ENCODE measurements at regions not wholly inside any gene's neighbourhood (a gene's known extent, or its start where the extent isn't known, plus 50 kb on each side); places are given as distances from the start of the nearest gene placed in this dataset.

GRCh38 chr4:129167640-129168260 lies 71.8 kb downstream of the C4orf33 start:
- Histone ChIP-seq H3K27me3 (no peaks in the 10 kb centered on the region), H3K9me3 (no peaks in the 10 kb centered on the region), H3K27ac (no peak overlapping the region), H3K4me3 (no peak overlapping the region), H3K4me1 (no peaks in the 10 kb centered on the region), H3K36me3 (no peaks in the 10 kb centered on the region)
- DNase-seq (no peak), ATAC-seq (peak in 2 of 4 donors; percentile 25 to 33)
- intact Hi-C loops (cut with DNase I) = no loop called here
- TF ChIP-seq POLR2A (IDR thresholded peaks at IDR 0.05) (no peak), CTCF (IDR thresholded peaks at IDR 0.05) (peak in 2 of 4 donors; percentile 6 to 7)
- WGBS (ENCODE audit: insufficient coverage, low coverage, low lambda C conversion rate, missing lambda C conversion rate) = 34% methylated on average over 12 of the region's 13 CpGs

GRCh38 chr4:129172181-129172580 lies 76.2 kb downstream of the C4orf33 start:
- intact Hi-C loops (cut with DNase I) = no loop called here
- no peaks in the 10 kb centered on the region for H3K27me3 ChIP-seq
- no peak for ATAC-seq
- no peak for TF ChIP-seq CTCF (IDR thresholded peaks at IDR 0.05)
- H3K9me3 ChIP-seq = no peaks in the 10 kb centered on the region
- H3K36me3 ChIP-seq = no peaks in the 10 kb centered on the region
- H3K4me3 ChIP-seq = no peak overlapping the region
- no peak overlapping the region for H3K27ac ChIP-seq
- DNase-seq = no peak
- no peaks in the 10 kb centered on the region for H3K4me1 ChIP-seq

GRCh38 chr4:129176864-129177263 lies 80.9 kb downstream of the C4orf33 start:
- no peak overlapping the region for H3K4me3 ChIP-seq
- TF ChIP-seq POLR2A (IDR thresholded peaks at IDR 0.05) (no peak), CTCF (IDR thresholded peaks at IDR 0.05) (no peak)
- H3K36me3 ChIP-seq = no peaks in the 10 kb centered on the region
- DNase-seq = no peak
- 100% methylated on average over 1 of the region's 1 CpG for WGBS (ENCODE audit: insufficient coverage, low coverage, low lambda C conversion rate, missing lambda C conversion rate)
- no peaks in the 10 kb centered on the region for H3K4me1 ChIP-seq
- intact Hi-C loops (cut with DNase I) = no loop called here
- ATAC-seq = no peak
- no peak overlapping the region for H3K27ac ChIP-seq
- H3K9me3 ChIP-seq = no peaks in the 10 kb centered on the region
- no peaks in the 10 kb centered on the region for H3K27me3 ChIP-seq

- WGBS (ENCODE audit: insufficient coverage, low coverage, low lambda C conversion rate, missing lambda C conversion rate) = 69% methylated on average over 2 of the region's 2 CpGs
- Histone ChIP-seq H3K27me3 (no peaks in the 10 kb centered on the region), H3K4me1 (no peaks in the 10 kb centered on the region), H3K9me3 (no peaks in the 10 kb centered on the region), H3K4me3 (no peak overlapping the region), H3K27ac (no peak overlapping the region), H3K36me3 (no peaks in the 10 kb centered on the region)
- ATAC-seq = no peak
- DNase-seq = no peak
- intact Hi-C loops (cut with DNase I) = no loop called here
- TF ChIP-seq POLR2A (IDR thresholded peaks at IDR 0.05) (no peak), CTCF (IDR thresholded peaks at IDR 0.05) (no peak)
Observed at GRCh38 chr4:129179276-129179675, 83.3 kb downstream of the C4orf33 start.

GRCh38 chr4:129189630-129190029 lies 93.7 kb downstream of the C4orf33 start:
- intact Hi-C loops (cut with DNase I) = no loop called here
- H3K9me3 ChIP-seq = no peaks in the 10 kb centered on the region
- no peaks in the 10 kb centered on the region for H3K27me3 ChIP-seq
- 2% methylated on average over 4 of the region's 4 CpGs for WGBS (ENCODE audit: insufficient coverage, low coverage, low lambda C conversion rate, missing lambda C conversion rate)
- H3K4me1 ChIP-seq = peaks cover 0 to 13% (median 0%) of the 10 kb centered on the region in 4 donors
- H3K27ac ChIP-seq = peak overlapping the region; percentile 38 to 68 (median 52)
- H3K36me3 ChIP-seq = no peaks in the 10 kb centered on the region
- peak; percentile 98 to 100 (median 98) for ATAC-seq
- TF ChIP-seq CTCF (IDR thresholded peaks at IDR 0.05) (no peak), POLR2A (IDR thresholded peaks at IDR 0.05) (no peak)
- DNase-seq = no peak
- peak overlapping the region in 2 of 3 donors; percentile 18 to 36 for H3K4me3 ChIP-seq

Data from right lobe of liver (tissue), 6 donors.